Spinal cord (tissue), 9 donors: ENCODE measurements at regions not wholly inside any gene's neighbourhood (a gene's known extent, or its start where the extent isn't known, plus 50 kb on each side); places are given as distances from the start of the nearest gene placed in this dataset.

Source experiments
- DNase-seq, 6 donors: peaks; one replicate each; pipeline versions ENCODE4 v3.0.0 to v3.0.0-alpha.2; 2013 to 2015; ENCODE audit warnings: low spot score in 6 of 6, low read depth in 4 of 6
- H3K27ac ChIP-seq: one replicate; pipeline ENCODE4 v1.5.1; 2013; ENCODE audit warnings: low read depth, low read length, control low read depth
- H3K27me3 ChIP-seq: one replicate; pipeline ENCODE4 v1.6.1; 2013; ENCODE audit warnings: low read length; ENCODE audit not compliant: control insufficient read depth, insufficient read depth
- H3K36me3 ChIP-seq: one replicate; pipeline ENCODE4 v1.6.1; 2013; ENCODE audit warnings: low read length; ENCODE audit not compliant: control insufficient read depth, insufficient read depth
- H3K4me1 ChIP-seq: one replicate; pipeline ENCODE4 v1.6.1; 2013; ENCODE audit warnings: low read length; ENCODE audit not compliant: control insufficient read depth, insufficient read depth
- H3K4me3 ChIP-seq: one replicate; pipeline ENCODE4 v1.5.1; 2013; ENCODE audit warnings: low read depth, low read length, control low read depth
- H3K9me3 ChIP-seq: one replicate; pipeline ENCODE4 v1.6.1; 2013; ENCODE audit warnings: low read length; ENCODE audit not compliant: control insufficient read depth, insufficient read depth
- WGBS: methylation state at CpG from one replicate; pipeline ENCODE4 v1.1.5; 2013; ENCODE audit warnings: missing lambda C conversion rate; ENCODE audit not compliant: insufficient coverage; 5-methylcytosine and 5-hydroxymethylcytosine counted together
- donor health status: healthy.

GRCh38 chr6:167711768-167712730 lies 114.7 kb upstream of the AFDN start:
- Histone ChIP-seq H3K9me3 (no peaks in the 10 kb centered on the region), H3K27me3 (peaks cover 6% of the 10 kb centered on the region), H3K4me3 (no peak overlapping the region), H3K4me1 (peaks cover 4% of the 10 kb centered on the region), H3K27ac (no peak overlapping the region), H3K36me3 (no peaks in the 10 kb centered on the region)
- DNase-seq, result no peak
- 92% methylated on average over 18 of the region's 19 CpGs for WGBS

DNA sequence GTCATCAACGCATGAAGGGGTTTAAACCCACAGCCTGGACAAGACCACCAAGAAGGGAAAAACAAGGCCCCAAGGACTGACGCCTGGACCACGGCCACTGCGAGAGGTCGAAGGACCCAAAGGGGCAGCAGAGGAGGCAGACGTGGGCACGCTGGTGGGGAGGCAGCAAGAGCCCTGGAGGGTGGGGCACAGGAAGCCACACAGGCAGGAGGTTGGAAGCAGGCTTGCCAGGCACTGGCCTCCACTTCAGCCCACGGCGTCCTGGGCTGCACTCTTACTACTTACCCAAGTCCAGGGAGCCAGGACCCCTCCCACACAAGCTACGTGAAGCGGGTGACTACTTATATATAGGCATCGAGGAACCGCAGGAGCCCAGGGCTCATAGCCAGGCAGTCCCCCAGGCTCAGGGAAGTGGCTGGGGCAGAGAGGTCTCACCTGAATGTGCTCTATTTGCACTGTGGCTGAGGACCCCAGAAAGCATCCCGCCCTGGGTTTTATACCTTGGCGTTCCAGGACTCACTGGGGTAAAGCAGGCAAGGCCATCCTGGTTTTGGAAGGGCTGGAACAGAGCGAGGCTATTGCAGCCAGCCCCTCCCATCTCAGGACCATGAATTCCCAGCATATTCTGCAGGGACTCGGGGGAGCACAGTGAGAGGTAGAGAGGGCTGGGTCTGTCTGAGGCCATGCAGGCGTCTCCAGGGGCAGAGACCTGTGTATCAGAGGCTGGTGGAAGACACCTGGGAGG lies 113.8 kb upstream of the AFDN start:
- no peaks in the 10 kb centered on the region for H3K36me3 ChIP-seq
- no peak for DNase-seq
- no peak overlapping the region for H3K27ac ChIP-seq
- H3K4me3 ChIP-seq, result no peak overlapping the region
- H3K27me3 ChIP-seq, result peaks cover 6% of the 10 kb centered on the region
- H3K4me1 ChIP-seq, result peaks cover 4% of the 10 kb centered on the region
- WGBS, result 90% methylated on average over 15 of the region's 18 CpGs
- H3K9me3 ChIP-seq, result no peaks in the 10 kb centered on the region

- WGBS, result 58% methylated on average over 6 of the region's 8 CpGs
- H3K27me3 ChIP-seq, result peaks cover 6% of the 10 kb centered on the region
These were observed 112.6 kb upstream of the AFDN start for GRCh38 chr6:167714152-167714551.

GRCh38 chr6:167717455-167717854 lies 109.3 kb upstream of the AFDN start:
- H3K27me3 ChIP-seq, result peaks cover 4% of the 10 kb centered on the region
- H3K4me1 ChIP-seq, result no peaks in the 10 kb centered on the region
- no peak overlapping the region for H3K27ac ChIP-seq
- H3K4me3 ChIP-seq, result no peak overlapping the region
- 95% methylated on average over 7 of the region's 9 CpGs for WGBS
- no peaks in the 10 kb centered on the region for H3K9me3 ChIP-seq
- no peak for DNase-seq
- H3K36me3 ChIP-seq, result no peaks in the 10 kb centered on the region

More at GRCh38 chr6:167714152-167714551, 112.6 kb upstream of the AFDN start:
- no peak for DNase-seq
- Histone ChIP-seq H3K9me3 (no peaks in the 10 kb centered on the region), H3K4me3 (no peak overlapping the region), H3K27ac (no peak overlapping the region), H3K36me3 (no peaks in the 10 kb centered on the region), H3K4me1 (no peaks in the 10 kb centered on the region)

- peaks cover 4% of the 10 kb centered on the region for H3K27me3 ChIP-seq
- no peaks in the 10 kb centered on the region for H3K36me3 ChIP-seq
- H3K4me1 ChIP-seq, result no peaks in the 10 kb centered on the region
- no CpG with 5 or more reads among the region's 2 CpGs for WGBS
- DNase-seq, result no peak
- no peak overlapping the region for H3K4me3 ChIP-seq
- H3K9me3 ChIP-seq, result no peaks in the 10 kb centered on the region
- H3K27ac ChIP-seq, result no peak overlapping the region
These were observed 108.8 kb upstream of the AFDN start for GRCh38 chr6:167717867-167718266.

GRCh38 chr6:167719920-167720319 lies 106.8 kb upstream of the AFDN start:
- WGBS, result 66% methylated on average over 19 of the region's 23 CpGs
- Histone ChIP-seq H3K36me3 (no peaks in the 10 kb centered on the region), H3K4me3 (no peak overlapping the region), H3K27ac (no peak overlapping the region), H3K4me1 (no peaks in the 10 kb centered on the region), H3K9me3 (no peaks in the 10 kb centered on the region), H3K27me3 (no peaks in the 10 kb centered on the region)
- DNase-seq, result no peak

DNA sequence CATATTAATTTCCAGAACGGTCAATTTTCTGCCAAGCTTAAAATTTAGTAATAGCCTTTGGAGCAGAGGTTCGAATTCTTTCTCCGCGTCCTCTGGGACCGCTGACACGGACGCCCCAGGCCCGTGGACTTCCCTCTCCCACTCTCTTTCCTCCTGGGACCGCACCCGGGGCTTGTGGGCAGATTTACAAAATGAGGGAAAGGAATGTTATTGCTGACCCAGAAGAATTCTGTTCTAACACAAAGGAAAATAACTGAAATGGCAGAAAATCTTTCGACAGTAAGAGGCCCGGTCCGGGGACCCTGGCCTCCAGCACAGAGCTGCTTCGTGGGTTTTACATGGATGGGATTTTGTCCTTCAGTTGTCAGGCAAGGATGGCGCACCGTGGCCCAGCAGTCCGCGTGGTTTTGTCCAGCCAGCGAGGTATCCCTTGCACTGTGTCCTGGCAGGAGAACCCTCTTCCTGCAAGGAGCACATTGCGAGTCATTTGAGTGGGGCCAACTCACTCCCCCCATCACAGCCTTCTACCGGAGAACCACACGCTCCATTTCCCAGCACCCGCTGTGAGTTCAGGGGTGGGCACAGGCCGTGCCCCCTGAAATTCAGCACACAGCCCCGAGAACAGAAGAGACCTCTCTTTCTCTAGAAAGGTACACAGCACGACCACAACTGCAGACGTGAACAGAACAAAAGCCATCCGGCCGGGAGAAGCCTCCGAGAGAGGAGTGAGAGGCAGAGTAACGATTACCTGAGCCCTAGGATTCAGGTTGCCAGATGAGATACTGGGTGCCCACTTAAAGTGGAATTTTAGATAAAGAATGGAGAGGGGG lies 106.0 kb upstream of the AFDN start:
- no peak overlapping the region for H3K27ac ChIP-seq
- DNase-seq, result no peak

GRCh38 chr6:167721291-167721690 lies 105.4 kb upstream of the AFDN start:
- 90% methylated on average over 5 of the region's 10 CpGs for WGBS
- Histone ChIP-seq H3K27ac (no peak overlapping the region), H3K36me3 (no peaks in the 10 kb centered on the region), H3K27me3 (no peaks in the 10 kb centered on the region), H3K4me3 (no peak overlapping the region), H3K9me3 (no peaks in the 10 kb centered on the region), H3K4me1 (no peaks in the 10 kb centered on the region)
- no peak for DNase-seq

More for the DNA sequence above, 106.0 kb upstream of the AFDN start:
- H3K9me3 ChIP-seq, result no peaks in the 10 kb centered on the region
- 82% methylated on average over 18 of the region's 31 CpGs for WGBS
- no peaks in the 10 kb centered on the region for H3K4me1 ChIP-seq
- H3K36me3 ChIP-seq, result no peaks in the 10 kb centered on the region
- no peak overlapping the region for H3K4me3 ChIP-seq
- H3K27me3 ChIP-seq, result no peaks in the 10 kb centered on the region

- H3K27me3 ChIP-seq, result no peaks in the 10 kb centered on the region
- no peaks in the 10 kb centered on the region for H3K36me3 ChIP-seq
- DNase-seq, result no peak
- H3K27ac ChIP-seq, result no peak overlapping the region
- no peaks in the 10 kb centered on the region for H3K4me1 ChIP-seq
- no peaks in the 10 kb centered on the region for H3K9me3 ChIP-seq
- WGBS, result 80% methylated on average over 15 of the region's 21 CpGs
- H3K4me3 ChIP-seq, result no peak overlapping the region
These were observed 103.9 kb upstream of the AFDN start for GRCh38 chr6:167722634-167723309.
